H7 (cell line): ENCODE measurements at regions not wholly inside any gene's neighbourhood (a gene's known extent, or its start where the extent isn't known, plus 50 kb on each side); places are given as distances from the start of the nearest gene placed in this dataset.

Experiments used
- DNase-seq: peaks from one replicate; pipeline ENCODE4 v3.0.0; 2012
- H3K27me3 ChIP-seq: 2 replicates; pipeline ENCODE4 v1.6.0; 2011; ENCODE audit warnings: mild to moderate bottlenecking, low read length; ENCODE audit not compliant: control insufficient read depth, insufficient read depth
- H3K36me3 ChIP-seq: replicated peaks from 2 replicates; pipeline ENCODE4 v1.5.1; 2011; ENCODE audit warnings: low read length; ENCODE audit not compliant: control insufficient read depth, insufficient read depth
- H3K4me3 ChIP-seq: 2 replicates; pipeline ENCODE4 v1.5.1; 2011; ENCODE audit warnings: low read depth, mild to moderate bottlenecking, control low read depth, low read length, moderate library complexity; ENCODE audit not compliant: insufficient read depth

DNA sequence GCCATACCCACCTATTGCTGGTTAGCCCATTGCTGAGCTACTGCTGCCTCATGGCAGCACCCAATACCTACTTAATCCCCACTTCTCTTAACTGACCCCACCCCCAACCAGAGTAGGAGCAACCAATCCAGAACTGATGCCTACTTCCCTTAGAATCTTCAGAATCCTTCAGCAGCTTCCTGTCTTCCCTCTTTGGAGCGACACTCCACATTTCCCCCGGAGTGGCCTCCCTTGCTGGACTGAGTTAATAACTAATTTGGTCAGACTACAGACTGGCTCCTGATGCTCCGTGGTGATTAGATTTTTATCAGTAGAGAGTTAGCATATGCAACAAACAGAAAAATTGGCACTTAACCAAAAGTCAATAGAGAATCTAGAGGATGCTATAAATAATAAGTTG is 51.2 kb upstream of the UBR2 start:
- DNase-seq, result peak; percentile 21
- H3K27me3 ChIP-seq, result no peaks in the 10 kb centered on the region

DNA sequence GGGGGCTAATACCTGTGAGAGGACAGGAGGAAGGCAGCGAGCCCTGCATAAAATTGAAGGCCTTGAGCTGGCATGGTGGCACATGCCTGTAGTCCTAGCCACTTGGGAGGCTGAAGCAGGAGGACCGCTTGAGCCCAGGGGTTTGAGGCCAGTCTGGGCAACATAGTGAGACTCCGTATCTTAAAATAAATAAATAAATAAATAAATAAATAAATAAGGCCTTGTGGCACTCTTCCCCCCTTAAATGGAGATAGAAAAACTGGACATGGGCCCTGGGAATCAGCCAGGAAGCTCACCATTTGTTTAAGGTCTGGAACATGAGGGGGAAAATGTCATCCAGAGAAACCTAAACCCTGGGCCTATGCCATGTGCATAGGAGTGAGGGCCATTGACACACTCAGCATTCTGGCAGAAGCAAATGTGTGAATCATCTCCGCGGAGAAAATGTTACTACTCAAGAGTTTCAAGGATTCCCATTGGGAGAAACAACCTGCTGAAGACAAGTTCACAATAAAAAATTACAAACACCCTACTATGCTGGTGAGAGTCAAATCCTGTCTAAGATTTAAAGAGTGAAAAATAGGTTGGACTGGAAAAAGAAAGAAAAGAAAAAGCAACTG is 51.9 kb upstream of the UBR2 start:
- Histone ChIP-seq H3K36me3 (no peaks in the 10 kb centered on the region), H3K4me3 (no peak overlapping the region), H3K27me3 (no peaks in the 10 kb centered on the region)
- DNase-seq, result no peak

More for the DNA sequence above, 51.2 kb upstream of the UBR2 start:
- Histone ChIP-seq H3K4me3 (no peak overlapping the region), H3K36me3 (no peaks in the 10 kb centered on the region)

DNA sequence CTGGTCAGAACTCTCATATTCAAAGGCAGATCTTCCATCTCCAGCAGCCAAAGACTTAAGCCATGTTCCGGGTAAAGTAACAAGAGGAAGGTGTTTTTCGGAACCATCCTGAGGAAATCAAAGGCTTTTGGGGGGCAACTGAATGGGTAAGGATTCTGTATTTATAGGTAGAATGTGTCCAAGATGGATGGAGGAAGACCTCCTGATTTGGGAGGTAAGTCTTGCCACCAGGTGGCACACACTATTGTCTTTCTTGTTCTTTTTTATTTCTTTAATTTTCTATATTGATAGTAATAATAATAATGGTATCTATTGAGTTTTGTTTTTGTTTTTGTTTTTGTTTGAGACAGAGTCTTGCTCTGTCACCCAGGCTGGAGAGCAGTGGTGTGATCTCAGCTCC is 53.0 kb upstream of the UBR2 start:
- no peak overlapping the region for H3K4me3 ChIP-seq
- no peaks in the 10 kb centered on the region for H3K27me3 ChIP-seq
- no peaks in the 10 kb centered on the region for H3K36me3 ChIP-seq
- DNase-seq, result no peak

DNA sequence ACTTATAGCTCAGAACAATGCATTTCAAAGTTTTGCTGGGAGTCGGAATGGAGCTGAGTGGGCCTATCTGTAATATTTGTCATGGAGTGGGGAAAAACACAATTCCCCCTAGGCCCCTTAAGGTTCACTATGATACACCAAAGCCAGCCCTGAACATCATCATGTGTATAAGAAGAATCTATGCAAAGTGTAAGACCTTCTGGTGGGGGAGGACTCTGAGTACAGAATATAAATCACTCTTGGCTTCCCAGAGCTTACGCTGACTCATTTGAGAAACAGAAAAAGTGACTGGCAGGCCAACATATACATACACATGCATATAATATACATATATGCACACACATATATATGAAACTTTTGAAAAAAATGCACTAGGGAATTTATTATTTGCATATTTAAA is 54.1 kb upstream of the UBR2 start:
- Histone ChIP-seq H3K4me3 (no peak overlapping the region), H3K36me3 (no peaks in the 10 kb centered on the region), H3K27me3 (no peaks in the 10 kb centered on the region)
- no peak for DNase-seq

DNA sequence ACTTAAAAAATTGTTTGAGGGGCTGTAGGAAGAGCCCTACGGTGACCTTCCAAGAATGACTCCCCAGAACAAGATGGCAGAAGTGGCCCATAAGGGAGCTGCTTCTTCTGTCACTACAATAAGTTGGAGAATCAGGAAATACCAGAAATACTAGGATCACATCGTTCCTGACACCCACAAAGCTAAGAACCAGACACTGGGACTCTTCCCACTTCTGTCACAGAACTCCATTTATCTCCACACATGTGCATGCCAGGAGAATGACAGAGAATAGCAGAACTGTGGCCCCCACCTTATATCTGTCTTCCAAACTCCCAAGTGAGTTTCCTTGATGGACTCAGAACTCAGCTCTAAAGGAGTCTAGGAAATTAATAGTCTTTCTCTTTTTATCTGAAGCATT is 54.6 kb upstream of the UBR2 start:
- DNase-seq, result no peak
- Histone ChIP-seq H3K4me3 (no peak overlapping the region), H3K36me3 (no peaks in the 10 kb centered on the region), H3K27me3 (no peaks in the 10 kb centered on the region)

DNA sequence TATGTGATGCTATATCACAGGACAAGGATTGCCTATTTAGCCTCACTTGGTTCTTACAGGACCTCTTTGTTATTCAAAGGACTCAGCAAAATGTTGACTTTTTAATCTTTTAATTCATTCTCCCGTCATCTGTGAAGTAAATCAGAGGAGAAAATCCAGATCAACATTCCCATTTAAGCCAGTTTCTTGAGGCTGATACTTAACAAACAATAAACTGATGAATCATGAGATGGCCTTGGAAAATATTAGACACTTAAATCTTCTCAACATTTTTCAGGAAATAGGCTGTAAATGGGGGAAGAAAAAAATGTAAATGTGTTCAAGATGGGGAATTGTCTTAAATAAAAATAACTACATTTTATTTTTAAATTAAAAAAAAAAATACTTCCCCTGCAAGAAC is 55.9 kb upstream of the UBR2 start:
- no peak for DNase-seq
- H3K36me3 ChIP-seq, result no peaks in the 10 kb centered on the region
- no peak overlapping the region for H3K4me3 ChIP-seq
- no peaks in the 10 kb centered on the region for H3K27me3 ChIP-seq

DNA sequence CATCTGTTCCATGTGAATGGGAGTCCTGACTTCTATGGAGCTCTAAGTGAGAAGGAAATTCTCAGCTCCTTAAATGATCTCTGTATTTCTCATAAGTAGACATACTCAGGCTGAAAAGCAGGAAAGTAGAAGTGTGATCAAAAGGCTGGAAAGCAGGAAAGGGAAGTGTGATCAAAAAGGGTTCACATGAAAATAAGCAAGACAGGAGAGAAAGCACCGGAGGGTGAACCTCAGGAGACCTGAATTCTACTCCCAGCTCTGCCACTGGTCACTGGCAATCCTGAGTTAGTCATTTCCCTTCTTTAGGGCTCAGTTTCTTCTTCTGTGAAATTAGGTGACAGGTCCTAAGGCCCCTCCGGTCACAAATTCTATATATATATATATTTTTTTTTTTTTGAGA is 55.5 kb upstream of the TRERF1 start:
- no peak overlapping the region for H3K4me3 ChIP-seq
- no peaks in the 10 kb centered on the region for H3K27me3 ChIP-seq
- DNase-seq, result no peak
- no peaks in the 10 kb centered on the region for H3K36me3 ChIP-seq

DNA sequence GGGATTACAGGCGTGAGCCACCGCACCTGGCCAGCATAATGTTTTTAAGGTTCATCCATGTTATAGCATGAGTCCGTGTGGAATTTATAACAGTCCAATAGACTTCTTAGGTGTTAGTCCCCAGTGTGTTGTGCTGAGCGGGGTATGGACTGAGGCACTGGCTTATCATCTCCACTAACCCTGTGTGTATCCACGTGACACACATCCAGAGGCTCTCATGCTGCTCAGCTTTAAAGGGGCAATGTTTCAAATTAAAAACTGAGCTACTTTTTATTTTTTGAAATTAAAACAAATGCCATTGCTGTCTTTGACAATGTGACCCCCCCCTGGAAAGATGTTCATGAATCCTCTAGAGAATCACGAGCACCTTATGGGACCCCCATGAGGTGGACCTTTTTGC is 54.3 kb upstream of the TRERF1 start:
- no peak overlapping the region for H3K4me3 ChIP-seq
- H3K27me3 ChIP-seq, result no peaks in the 10 kb centered on the region
- H3K36me3 ChIP-seq, result no peaks in the 10 kb centered on the region
- no peak for DNase-seq

DNA sequence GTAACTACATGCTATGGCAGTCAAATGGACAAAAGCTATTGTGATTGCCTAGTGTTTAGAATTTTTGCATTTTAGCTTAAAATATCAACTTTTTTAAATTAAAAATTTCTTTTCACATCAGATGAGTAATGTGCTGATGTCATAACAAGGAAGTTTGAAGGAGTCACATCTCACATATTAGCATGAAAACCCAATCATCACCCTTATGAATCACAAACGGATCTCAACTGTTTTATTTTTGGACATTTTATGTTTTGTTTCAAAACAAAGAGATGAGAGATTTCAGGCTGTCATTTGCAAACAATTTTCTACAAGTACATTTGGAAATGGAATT is 53.6 kb upstream of the TRERF1 start:
- no peak overlapping the region for H3K4me3 ChIP-seq
- H3K36me3 ChIP-seq, result no peaks in the 10 kb centered on the region
- DNase-seq, result no peak
- H3K27me3 ChIP-seq, result no peaks in the 10 kb centered on the region

DNA sequence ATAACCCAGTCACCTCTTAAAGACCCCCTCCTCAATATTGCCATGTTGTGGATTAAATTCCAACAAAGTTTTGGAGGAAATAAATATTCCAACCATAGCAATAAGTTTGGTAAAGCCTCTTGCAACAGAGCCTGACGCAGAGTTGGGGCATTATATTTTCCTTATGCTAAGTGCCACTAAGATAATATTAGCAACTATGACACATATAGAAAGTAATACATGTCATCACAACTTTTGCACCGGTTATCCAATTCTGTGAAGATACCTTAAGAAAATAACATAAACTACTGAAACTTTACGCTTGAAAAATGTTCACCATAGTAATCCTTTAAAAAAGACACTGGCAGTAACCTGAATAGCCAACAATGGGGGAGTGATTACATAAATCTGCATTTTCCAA is 52.2 kb upstream of the TRERF1 start:
- Histone ChIP-seq H3K4me3 (no peak overlapping the region), H3K27me3 (no peaks in the 10 kb centered on the region), H3K36me3 (no peaks in the 10 kb centered on the region)
- no peak for DNase-seq

DNA sequence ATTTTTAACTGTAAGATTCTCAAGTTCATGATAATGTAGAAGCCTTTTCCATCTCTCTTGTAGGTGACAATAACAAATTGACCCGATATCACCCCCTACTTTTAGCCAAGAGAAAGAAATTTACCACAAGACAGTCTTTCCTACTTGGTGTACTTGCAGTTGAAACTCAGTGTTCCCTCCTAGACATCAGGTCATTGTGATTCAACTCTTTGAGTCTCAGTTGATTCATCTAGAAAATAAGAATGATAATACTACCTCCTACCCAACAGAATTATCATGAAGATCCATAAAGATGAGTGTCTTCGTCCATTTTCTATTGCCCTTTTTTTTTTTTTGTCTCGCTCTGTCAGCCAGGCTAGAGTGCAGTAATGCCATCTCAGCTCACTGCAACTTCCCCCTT is 51.3 kb upstream of the TRERF1 start:
- H3K4me3 ChIP-seq, result no peak overlapping the region
- no peak for DNase-seq
- no peaks in the 10 kb centered on the region for H3K27me3 ChIP-seq
- H3K36me3 ChIP-seq, result no peaks in the 10 kb centered on the region

DNA sequence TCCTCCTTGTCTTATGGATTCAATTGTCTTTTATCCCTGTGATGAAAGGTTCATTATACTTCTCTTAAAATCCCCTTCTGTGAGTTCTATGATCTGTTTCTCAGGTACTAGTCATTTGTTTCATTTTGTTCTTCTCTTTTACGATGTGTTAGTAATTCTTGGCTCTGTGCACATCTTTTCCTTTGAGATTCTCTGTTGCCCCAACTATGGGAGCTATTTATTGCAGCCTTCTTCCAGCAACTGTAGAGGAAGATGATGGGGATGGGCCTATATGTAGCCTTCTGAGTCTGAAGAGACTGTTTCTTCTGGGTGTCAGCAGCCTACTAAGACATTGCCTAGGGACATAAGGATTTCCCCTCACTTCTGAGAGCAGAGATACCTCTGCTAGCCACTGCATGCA is 50.4 kb upstream of the TRERF1 start:
- Histone ChIP-seq H3K4me3 (no peak overlapping the region), H3K36me3 (no peaks in the 10 kb centered on the region), H3K27me3 (no peaks in the 10 kb centered on the region)
- no peak for DNase-seq
